ENCODE measurements at regions not wholly inside any gene's neighbourhood (a gene's known extent, or its start where the extent isn't known, plus 50 kb on each side); places are given as distances from the start of the nearest gene placed in this dataset.

GRCh38 chr3:18481946-18482548, 56.9 kb upstream of the SATB1 start:
- FAIRE-seq (no peak), DNase-seq (ENCODE audit: insufficient read length) (no peak)
- TF ChIP-seq POLR2AphosphoS5 (IDR thresholded peaks at IDR 0.05; ENCODE audit: low read depth, low read length) (no peak), POLR2A (IDR thresholded peaks at IDR 0.05; ENCODE audit: low read depth, low read length) (no peak)

GRCh38 chr3:18477620-18478019, 52.5 kb upstream of the SATB1 start:
- TF ChIP-seq POLR2A (IDR thresholded peaks at IDR 0.05; ENCODE audit: low read depth, low read length) (no peak), POLR2AphosphoS5 (IDR thresholded peaks at IDR 0.05; ENCODE audit: low read depth, low read length) (no peak)
- DNase-seq (ENCODE audit: insufficient read length) = no peak
- FAIRE-seq = no peak

All from GM12892 (cell line).